ENCODE measurements at regions not wholly inside any gene's neighbourhood (a gene's known extent, or its start where the extent isn't known, plus 50 kb on each side); places are given as distances from the start of the nearest gene placed in this dataset.

- TF ChIP-seq GABPA (IDR thresholded peaks at IDR 0.05; ENCODE audit: low read depth) (no peak), TAF1 (IDR thresholded peaks at IDR 0.05; ENCODE audit: borderline replicate concordance, low read depth, low read length) (no peak), NFIC (IDR thresholded peaks at IDR 0.05; ENCODE audit: borderline replicate concordance) (no peak), POLR2AphosphoS5 (IDR thresholded peaks at IDR 0.05; ENCODE audit: low read depth, low read length) (no peak), RFX5 (IDR thresholded peaks at IDR 0.05; ENCODE audit: low read length) (no peak), RCOR1 (IDR thresholded peaks at IDR 0.05; ENCODE audit: low read length) (no peak)
- TF ChIP-seq, protein P1, sequence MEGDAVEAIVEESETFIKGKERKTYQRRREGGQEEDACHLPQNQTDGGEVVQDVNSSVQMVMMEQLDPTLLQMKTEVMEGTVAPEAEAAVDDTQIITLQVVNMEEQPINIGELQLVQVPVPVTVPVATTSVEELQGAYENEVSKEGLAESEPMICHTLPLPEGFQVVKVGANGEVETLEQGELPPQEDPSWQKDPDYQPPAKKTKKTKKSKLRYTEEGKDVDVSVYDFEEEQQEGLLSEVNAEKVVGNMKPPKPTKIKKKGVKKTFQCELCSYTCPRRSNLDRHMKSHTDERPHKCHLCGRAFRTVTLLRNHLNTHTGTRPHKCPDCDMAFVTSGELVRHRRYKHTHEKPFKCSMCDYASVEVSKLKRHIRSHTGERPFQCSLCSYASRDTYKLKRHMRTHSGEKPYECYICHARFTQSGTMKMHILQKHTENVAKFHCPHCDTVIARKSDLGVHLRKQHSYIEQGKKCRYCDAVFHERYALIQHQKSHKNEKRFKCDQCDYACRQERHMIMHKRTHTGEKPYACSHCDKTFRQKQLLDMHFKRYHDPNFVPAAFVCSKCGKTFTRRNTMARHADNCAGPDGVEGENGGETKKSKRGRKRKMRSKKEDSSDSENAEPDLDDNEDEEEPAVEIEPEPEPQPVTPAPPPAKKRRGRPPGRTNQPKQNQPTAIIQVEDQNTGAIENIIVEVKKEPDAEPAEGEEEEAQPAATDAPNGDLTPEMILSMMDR (IDR thresholded peaks at IDR 0.05) = no peak
- TF ChIP-seq, protein P2, sequence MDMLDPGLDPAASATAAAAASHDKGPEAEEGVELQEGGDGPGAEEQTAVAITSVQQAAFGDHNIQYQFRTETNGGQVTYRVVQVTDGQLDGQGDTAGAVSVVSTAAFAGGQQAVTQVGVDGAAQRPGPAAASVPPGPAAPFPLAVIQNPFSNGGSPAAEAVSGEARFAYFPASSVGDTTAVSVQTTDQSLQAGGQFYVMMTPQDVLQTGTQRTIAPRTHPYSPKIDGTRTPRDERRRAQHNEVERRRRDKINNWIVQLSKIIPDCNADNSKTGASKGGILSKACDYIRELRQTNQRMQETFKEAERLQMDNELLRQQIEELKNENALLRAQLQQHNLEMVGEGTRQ (IDR thresholded peaks at IDR 0.05; ENCODE audit: borderline replicate concordance, low read depth, low read length) = no peak
Observed at GRCh38 chr2:65985986-65986385, 448.9 kb upstream of the MEIS1 start.
